HFF-Myc (cell line): ENCODE measurements at regions not wholly inside any gene's neighbourhood (a gene's known extent, or its start where the extent isn't known, plus 50 kb on each side); places are given as distances from the start of the nearest gene placed in this dataset.

Experiments
- DNase-seq: peaks from one replicate; pipeline ENCODE4 v3.0.0-alpha.2; 2011; ENCODE audit warnings: low read depth; ENCODE audit errors: extremely low read depth
- H3K4me3 ChIP-seq: replicated peaks from 2 replicates; pipeline ENCODE4 v1.5.1; 2011; ENCODE audit warnings: low read depth, mild to moderate bottlenecking, control low read depth, low read length
- TF ChIP-seq, protein P1 (sequence below): IDR thresholded peaks from 2 replicates; pipeline ENCODE4 v1.5.1; 2012; ENCODE audit warnings: mild to moderate bottlenecking, low read depth, low read length, control low read depth; ENCODE audit errors: missing control alignments

DNA sequence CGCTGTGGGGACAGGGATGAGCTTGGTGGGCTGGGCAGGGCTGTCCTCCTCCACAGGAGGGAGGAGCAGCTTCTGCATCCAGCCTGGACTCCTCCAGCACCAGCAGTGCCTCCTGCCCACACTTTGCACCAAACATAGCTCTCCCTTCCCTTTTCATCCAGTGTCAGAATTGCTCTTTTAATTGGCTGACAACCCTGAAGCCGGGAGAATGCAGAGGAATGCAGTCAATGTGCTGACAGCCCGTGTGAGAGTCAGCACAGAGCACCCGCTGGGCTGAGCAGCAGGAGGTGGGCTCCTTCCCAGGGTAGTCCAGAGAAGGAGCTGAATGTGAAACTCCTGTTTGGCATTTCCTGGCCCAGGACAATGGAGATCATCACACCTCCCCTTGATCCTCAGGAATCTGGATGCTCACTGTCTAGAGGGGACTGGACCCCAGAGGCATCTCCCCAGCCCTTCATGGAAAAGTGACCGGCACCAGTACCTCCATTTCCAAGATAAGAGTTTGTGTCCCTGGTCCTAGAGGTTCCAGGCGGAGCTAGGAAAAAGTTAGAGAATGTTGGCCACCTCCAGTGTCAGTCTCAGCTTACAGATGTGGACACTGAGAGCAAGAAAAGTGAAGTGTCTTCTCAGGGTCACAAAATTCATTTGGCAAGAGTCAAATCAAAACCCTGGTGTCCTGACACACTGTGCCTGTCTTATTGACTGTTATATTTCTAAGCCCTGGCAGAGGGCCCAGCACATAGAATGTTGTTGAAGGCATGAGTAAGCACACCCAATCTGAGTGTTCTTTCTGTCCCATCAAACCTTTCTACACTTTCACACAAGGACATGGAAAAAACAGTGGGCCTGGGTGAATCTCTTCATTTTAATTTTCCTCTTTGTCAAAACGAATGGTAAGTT lies 202.1 kb downstream of the SNX18 start:
- no peak for DNase-seq
- no peak overlapping the region for H3K4me3 ChIP-seq
- TF ChIP-seq, protein P1, sequence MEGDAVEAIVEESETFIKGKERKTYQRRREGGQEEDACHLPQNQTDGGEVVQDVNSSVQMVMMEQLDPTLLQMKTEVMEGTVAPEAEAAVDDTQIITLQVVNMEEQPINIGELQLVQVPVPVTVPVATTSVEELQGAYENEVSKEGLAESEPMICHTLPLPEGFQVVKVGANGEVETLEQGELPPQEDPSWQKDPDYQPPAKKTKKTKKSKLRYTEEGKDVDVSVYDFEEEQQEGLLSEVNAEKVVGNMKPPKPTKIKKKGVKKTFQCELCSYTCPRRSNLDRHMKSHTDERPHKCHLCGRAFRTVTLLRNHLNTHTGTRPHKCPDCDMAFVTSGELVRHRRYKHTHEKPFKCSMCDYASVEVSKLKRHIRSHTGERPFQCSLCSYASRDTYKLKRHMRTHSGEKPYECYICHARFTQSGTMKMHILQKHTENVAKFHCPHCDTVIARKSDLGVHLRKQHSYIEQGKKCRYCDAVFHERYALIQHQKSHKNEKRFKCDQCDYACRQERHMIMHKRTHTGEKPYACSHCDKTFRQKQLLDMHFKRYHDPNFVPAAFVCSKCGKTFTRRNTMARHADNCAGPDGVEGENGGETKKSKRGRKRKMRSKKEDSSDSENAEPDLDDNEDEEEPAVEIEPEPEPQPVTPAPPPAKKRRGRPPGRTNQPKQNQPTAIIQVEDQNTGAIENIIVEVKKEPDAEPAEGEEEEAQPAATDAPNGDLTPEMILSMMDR, result no peak

DNA sequence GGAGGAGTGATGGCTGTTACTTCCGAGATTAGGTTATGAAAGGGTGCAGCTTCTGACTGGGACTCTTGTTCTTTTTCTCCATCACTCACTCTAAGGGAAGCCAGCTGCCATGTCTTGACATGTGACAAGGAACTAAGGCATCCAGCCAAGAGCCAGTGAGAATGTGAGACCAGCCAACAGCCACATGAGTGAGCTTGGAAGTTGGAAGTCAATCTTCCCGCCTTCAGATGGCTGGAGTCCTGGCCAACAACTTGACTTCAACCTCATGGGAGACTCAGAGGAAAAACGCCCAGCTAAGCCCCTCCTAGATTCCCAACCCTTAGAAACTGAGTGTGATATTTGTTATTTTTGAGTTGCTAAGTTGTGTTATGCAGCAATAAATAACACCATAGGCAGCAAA lies 201.1 kb downstream of the SNX18 start:
- H3K4me3 ChIP-seq, result no peak overlapping the region
- TF ChIP-seq, protein P1, result no peak
- DNase-seq, result no peak

DNA sequence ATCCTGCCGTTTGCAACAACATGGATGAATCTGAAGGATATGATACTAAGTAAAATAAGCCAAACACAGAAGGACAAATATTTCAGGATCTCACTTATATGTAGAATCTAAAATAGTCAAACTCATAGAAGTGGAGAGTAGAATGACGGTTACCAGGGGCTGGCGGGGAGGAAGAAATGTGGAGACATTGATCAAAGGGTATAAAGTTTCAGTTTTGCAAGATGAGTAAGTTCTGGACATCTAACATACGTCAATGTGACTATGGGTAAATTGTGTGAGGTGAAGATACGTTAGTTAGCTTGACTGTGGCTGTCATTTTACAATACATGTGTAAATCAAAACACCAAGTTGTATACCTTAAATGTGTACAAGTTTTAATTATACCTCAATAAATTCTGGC lies 200.3 kb downstream of the SNX18 start:
- TF ChIP-seq, protein P1, result no peak
- H3K4me3 ChIP-seq, result no peak overlapping the region
- no peak for DNase-seq

DNA sequence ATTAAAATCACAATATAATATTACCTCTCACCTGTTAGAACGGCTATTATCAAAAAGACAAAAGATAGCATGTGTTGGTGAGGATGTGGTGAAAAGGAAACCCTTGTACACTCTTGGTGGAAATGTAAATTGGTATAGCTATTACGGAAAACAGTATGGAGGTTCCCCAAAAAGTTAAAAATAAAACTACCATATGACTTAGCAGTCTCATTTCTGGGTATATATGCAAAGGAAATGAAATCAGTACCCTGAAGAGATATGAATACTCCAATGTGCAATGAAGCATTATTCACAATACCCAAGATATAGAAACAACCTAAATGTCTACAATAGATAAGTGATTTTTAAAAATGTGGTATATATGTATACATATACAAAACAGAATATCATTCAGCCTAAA lies 199.9 kb downstream of the SNX18 start:
- TF ChIP-seq, protein P1, result no peak
- no peak for DNase-seq
- H3K4me3 ChIP-seq, result no peak overlapping the region

DNA sequence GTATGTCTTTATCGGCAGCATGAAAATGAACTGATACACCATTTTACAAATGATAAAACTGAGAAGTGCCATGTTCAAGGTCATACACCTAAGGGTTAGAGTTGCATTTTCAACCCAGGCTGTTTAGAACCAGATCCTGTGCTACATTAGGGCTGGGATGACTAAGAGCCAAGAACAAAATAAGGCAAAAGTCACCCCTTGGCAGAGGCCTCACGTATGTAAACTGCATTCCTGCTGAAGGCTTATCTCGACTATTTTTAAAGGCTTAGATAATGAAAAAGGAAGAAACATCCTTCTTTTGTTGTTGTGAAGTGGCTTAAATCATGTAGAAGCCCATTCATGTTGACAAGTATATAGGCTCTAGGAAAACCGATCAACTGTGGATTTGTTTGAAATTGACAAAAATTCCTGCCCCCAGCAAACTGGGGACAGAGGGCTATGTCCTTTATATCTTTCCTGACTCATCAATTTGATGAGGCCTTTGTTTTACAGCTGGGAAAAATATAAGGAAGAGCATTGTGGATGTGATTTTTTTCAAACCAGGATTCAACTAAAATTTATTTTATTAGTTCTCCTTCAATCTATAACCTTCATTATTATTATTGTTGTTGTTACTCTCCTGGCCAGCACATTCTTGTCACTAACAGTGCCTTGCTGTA lies 196.5 kb downstream of the SNX18 start:
- TF ChIP-seq, protein P1, result no peak
- DNase-seq, result no peak
- no peak overlapping the region for H3K4me3 ChIP-seq

DNA sequence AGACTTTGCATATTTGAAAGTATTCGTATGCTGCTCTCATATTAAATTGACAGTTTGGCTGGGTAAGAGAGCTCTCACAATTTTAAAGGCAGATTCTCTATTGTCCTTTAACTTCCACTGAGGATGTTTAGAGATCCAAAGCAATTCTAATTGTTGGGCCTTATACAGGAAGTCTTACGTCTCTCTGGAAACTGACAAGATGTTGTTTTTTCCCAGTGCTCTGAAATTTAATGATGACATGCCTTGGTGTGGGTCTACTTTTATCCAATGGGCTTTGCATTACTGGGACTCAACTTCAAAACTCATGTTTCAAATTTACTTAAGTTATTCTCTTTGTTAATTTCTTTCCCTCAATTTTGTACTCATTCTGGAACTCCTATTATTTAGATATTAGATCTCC lies 191.5 kb downstream of the SNX18 start:
- H3K4me3 ChIP-seq, result no peak overlapping the region
- TF ChIP-seq, protein P1, result no peak
- DNase-seq, result no peak

DNA sequence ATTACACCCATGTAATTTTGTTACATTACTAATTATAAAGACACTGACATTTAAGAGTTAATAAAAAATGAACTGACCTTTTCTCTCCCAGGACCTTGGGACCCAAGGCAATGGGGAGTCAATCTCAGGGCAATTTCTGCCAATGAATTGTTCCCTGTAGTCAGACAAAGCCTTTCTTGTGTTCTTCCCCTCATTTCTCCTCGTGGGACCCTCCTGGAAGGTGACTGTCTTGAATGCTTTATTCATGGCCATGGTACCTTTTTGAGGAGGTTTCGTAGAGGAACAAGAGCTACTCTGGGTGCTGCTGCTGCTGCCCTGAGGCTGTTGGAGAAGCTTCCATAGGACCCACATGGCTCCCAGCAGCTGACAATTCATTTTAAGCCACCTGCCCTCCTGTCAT lies 190.3 kb downstream of the SNX18 start:
- DNase-seq, result no peak
- TF ChIP-seq, protein P1, result no peak
- H3K4me3 ChIP-seq, result no peak overlapping the region
